ENCODE measurements at regions not wholly inside any gene's neighbourhood (a gene's known extent, or its start where the extent isn't known, plus 50 kb on each side); places are given as distances from the start of the nearest gene placed in this dataset.

- Mint-ChIP-seq H3K27me3 (ENCODE audit: unreplicated experiment) (no peaks in the 10 kb centered on the region), H3K27ac (ENCODE audit: unreplicated experiment) (no peak overlapping the region), H3K4me1 (ENCODE audit: unreplicated experiment) (no peaks in the 10 kb centered on the region), H3K9me3 (ENCODE audit: unreplicated experiment) (no peaks in the 10 kb centered on the region), H3K4me3 (ENCODE audit: unreplicated experiment) (no peak overlapping the region), H3K36me3 (ENCODE audit: low read depth, unreplicated experiment) (no peaks in the 10 kb centered on the region)
- no peak for DNase-seq (ENCODE audit: low spot score)
- no peak for TF ChIP-seq CTCF (IDR thresholded peaks at IDR 0.05; ENCODE audit: unreplicated experiment)
These were observed 427.4 kb downstream of the UTRN start for GRCh38 chr6:144712541-144712940.

GRCh38 chr6:144714021-144714712 is 429.0 kb downstream of the UTRN start:
- no peak for TF ChIP-seq CTCF (IDR thresholded peaks at IDR 0.05; ENCODE audit: unreplicated experiment)
- no peak for DNase-seq (ENCODE audit: low spot score)
- no peaks in the 10 kb centered on the region for H3K4me1 Mint-ChIP-seq (ENCODE audit: unreplicated experiment)
- H3K9me3 Mint-ChIP-seq (ENCODE audit: unreplicated experiment) = no peaks in the 10 kb centered on the region
- no peaks in the 10 kb centered on the region for H3K36me3 Mint-ChIP-seq (ENCODE audit: low read depth, unreplicated experiment)
- H3K4me3 Mint-ChIP-seq (ENCODE audit: unreplicated experiment) = no peak overlapping the region
- H3K27me3 Mint-ChIP-seq (ENCODE audit: unreplicated experiment) = no peaks in the 10 kb centered on the region
- H3K27ac Mint-ChIP-seq (ENCODE audit: unreplicated experiment) = no peak overlapping the region

- DNase-seq (ENCODE audit: low spot score) = no peak
- Mint-ChIP-seq H3K9me3 (ENCODE audit: unreplicated experiment) (no peaks in the 10 kb centered on the region), H3K27ac (ENCODE audit: unreplicated experiment) (no peak overlapping the region), H3K4me1 (ENCODE audit: unreplicated experiment) (no peaks in the 10 kb centered on the region), H3K27me3 (ENCODE audit: unreplicated experiment) (no peaks in the 10 kb centered on the region), H3K36me3 (ENCODE audit: low read depth, unreplicated experiment) (no peaks in the 10 kb centered on the region), H3K4me3 (ENCODE audit: unreplicated experiment) (no peak overlapping the region)
- no peak for TF ChIP-seq CTCF (IDR thresholded peaks at IDR 0.05; ENCODE audit: unreplicated experiment)
These were observed 430.2 kb downstream of the UTRN start for GRCh38 chr6:144715344-144715743.

GRCh38 chr6:144718431-144718830 is 433.3 kb downstream of the UTRN start:
- peaks cover 3% of the 10 kb centered on the region for H3K36me3 Mint-ChIP-seq (ENCODE audit: low read depth, unreplicated experiment)
- no peak overlapping the region for H3K27ac Mint-ChIP-seq (ENCODE audit: unreplicated experiment)
- TF ChIP-seq CTCF (IDR thresholded peaks at IDR 0.05; ENCODE audit: unreplicated experiment) = no peak
- no peaks in the 10 kb centered on the region for H3K27me3 Mint-ChIP-seq (ENCODE audit: unreplicated experiment)
- no peak overlapping the region for H3K4me3 Mint-ChIP-seq (ENCODE audit: unreplicated experiment)
- H3K4me1 Mint-ChIP-seq (ENCODE audit: unreplicated experiment) = no peaks in the 10 kb centered on the region
- no peak for DNase-seq (ENCODE audit: low spot score)
- H3K9me3 Mint-ChIP-seq (ENCODE audit: unreplicated experiment) = no peaks in the 10 kb centered on the region

- no peak for DNase-seq (ENCODE audit: low spot score)
- Mint-ChIP-seq H3K9me3 (ENCODE audit: unreplicated experiment) (no peaks in the 10 kb centered on the region), H3K4me3 (ENCODE audit: unreplicated experiment) (no peak overlapping the region), H3K36me3 (ENCODE audit: low read depth, unreplicated experiment) (peaks cover 3% of the 10 kb centered on the region), H3K4me1 (ENCODE audit: unreplicated experiment) (no peaks in the 10 kb centered on the region), H3K27ac (ENCODE audit: unreplicated experiment) (no peak overlapping the region), H3K27me3 (ENCODE audit: unreplicated experiment) (no peaks in the 10 kb centered on the region)
- no peak for TF ChIP-seq CTCF (IDR thresholded peaks at IDR 0.05; ENCODE audit: unreplicated experiment)
These were observed 436.1 kb downstream of the UTRN start for GRCh38 chr6:144721232-144721631.

All from endothelial cell (in vitro differentiated cells).